Hippocampal formation (tissue), 2 donors: ENCODE measurements at regions not wholly inside any gene's neighbourhood (a gene's known extent, or its start where the extent isn't known, plus 50 kb on each side); places are given as distances from the start of the nearest gene placed in this dataset.
"Not testable (repeated sequence)": the region's sequence is repeated elsewhere in the genome, so short reads cannot be mapped to it uniquely, and the experiment has no call there.

Experiments
- DNase-seq, 2 donors: peaks; one replicate each; lab custom pipeline; 2025; lab: John Stamatoyannopoulos, UW

DNA sequence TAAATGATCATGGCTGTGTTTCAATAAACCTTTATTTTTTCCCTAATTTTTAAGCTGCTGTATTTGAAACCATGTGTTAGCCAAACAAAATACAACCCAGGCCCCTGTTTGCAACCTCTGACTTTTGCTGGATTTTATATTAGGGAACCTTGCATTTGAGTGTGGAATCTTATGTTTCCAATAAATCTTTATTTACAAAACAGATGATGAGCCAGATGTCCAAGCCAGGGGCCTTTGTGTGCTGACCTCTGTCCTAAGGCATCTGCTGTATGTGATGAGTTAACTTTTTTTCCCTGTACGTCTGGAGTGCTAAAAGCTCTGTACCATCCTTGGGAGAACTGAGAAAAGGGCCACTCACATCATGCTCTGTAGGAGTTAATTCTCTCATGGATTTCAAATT lies 162.9 kb downstream of the TRIB2 start:
- DNase-seq: no peak

DNA sequence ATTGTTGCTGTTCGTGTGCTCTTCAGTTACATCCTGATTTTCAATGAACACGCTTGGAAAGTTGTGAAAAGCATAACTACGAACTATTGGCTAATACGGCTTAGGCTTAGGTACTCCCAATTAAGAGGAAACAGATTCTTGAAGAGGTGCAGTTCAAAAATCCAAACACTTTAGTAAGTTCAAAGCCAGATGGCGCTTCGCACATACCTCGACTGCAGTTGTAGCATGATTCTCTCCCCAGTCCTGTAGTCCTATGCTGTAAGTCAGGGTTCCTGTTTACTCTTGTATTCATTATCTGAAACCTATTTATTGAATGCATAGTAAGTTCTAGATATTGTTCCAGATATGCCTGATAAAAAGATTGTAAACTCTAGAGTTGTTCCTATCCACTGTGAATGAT lies 165.2 kb downstream of the TRIB2 start:
- DNase-seq: no peak

DNA sequence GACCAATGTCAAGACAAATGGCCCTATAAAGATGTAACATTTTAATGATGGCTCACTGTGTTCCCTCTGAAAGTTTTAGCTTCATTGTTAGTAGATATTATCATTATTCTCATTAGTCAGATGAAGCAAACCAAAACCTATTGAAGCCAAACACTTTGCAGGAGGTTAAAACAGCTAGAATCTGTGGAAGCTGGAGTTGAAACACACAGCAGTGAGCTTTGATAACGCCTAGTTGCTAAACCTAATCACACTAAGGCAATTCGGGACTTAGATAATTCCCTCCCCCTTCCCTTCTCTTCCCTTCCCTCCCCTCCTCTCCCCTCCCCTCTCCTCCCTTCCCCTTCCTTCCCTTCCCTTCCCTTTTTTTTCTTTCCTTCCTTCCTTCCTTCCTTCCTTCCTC lies 165.7 kb downstream of the TRIB2 start:
- DNase-seq: no peak

DNA sequence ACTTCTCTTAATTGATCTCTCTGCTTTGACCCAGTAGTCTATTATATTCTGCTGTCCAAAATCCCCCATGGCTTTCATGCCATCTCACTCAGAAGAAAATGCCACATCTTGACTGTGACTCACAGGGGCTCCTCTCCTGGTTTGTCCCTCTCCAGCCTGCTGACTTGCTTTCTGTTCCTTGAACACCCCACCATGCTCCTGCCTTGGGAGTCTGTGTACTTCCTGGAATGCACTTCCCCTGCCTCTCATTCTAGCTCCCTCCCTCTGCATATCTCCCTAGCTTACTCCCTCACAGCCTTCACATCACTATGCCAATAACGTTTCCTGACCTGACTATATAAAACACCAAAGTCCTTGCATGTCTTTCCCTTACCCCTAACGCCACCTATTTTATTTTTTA lies 167.2 kb downstream of the TRIB2 start:
- no peak for DNase-seq

DNA sequence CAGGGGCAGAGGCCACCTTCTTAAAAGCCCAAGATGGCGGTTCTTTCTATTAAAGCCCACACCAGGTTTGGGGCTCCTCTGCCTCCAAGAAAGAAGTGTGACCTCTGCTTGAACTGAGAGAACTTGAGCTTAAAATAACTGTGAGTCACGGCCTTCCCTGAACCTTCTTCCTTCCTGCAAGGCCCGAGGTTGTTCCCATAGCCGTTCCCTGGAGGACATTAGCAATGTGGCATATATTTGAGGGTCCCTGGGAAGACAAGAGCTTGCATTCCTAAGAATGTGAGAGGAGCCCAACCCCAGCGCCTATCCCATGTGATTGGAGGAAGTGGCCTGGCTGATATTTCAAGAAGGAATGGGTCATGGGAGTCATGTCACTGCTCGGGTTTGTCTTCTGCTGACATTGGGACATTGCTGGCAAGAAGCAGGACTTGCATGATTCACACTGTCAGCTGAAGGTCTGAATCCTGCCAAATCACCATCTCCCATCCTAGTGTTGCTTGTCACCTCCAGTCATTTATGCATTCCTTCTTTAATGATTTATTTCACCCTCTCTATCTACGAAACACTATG lies 168.1 kb downstream of the TRIB2 start:
- no peak for DNase-seq

DNA sequence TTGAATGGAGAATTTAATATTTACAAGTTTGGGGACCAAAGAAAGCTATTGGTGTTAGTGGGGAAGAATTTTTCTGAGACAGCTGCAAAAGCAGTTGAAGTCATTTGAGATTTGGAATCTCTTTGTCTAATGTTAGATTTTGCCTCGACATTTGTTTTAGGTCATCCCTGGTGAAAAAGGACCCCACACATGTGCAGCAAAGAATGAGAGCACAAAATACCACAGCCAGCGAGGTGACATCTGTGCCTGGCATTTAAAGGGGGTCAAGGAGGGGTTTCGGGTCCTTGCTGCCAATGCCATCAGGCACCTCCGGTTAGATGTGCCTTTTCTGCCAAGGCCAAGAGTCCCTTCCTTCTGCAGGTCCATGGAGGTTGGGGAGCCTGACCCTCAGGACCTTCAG lies 173.3 kb downstream of the TRIB2 start:
- no peak for DNase-seq

DNA sequence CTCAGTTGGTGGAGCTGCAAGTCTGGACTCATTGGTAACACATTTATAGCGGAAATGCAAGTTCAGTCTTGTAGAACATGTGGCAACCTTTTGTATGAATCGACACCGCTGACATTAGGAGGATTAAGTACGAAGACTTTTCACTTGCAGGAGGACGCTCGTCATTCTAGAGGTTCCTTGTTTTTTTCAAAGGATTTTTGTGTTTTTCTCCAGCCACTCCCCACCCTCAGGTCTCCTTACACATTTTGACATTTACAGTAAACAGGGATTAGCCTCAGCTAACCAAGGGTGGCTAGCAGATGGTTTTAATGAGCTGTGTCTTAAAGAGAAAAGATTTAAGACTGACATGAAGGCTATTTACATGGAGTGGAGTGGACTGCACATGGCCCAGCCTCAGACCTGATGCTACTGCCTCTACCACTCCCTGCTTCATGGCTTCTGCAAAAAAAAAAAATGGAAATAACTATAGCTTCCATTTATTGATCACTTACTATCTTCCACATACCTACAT lies 173.8 kb downstream of the TRIB2 start:
- DNase-seq: no peak

DNA sequence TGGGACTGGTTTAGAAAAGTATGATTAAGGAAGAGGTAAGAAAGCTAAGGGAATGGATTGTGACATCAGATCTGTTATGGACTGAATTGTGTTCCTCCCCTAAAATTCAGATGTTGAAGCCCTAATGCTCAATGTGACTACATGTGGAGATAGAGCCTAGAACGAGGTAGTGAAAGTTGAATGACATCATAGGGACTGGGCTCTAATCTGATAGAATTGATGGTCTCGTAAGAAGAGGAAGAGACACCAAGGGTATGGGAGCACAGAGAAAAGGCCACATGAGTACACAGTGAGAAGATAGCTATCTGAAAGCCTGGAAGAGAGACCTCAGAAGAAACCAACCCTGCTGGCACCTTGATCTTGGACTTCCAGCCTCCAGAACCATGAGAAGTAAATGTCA lies 178.3 kb downstream of the TRIB2 start:
- DNase-seq: no peak

DNA sequence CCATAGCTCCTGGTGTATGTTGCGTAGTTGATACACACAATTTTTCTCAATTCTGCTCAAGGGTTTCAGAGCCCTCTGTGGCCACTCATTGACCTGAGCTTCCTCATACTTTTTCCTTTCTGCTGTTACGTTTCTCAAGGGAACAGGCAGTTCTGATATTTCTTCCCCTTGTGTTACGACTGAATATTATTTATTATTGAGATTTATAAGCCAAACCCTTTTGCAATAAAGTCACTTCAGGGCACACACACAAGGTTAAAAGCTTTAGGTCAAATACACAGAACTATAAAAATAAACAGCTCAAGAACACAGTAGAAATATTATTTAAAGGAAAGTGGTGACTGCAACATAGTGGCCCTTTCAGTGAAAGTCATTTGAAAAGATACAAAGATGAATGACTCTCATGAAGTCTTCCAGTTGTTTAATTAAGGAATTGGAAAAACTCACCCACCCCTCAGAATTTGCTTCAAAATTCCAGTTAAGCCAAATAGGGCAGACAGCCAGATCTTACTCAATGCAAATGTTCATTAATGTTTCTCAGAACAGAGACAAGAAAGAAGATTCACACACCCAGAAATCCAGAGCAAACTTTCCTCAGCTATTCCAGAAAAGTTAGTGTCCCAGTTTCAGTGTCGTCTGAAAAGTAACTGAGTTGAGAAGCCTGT lies 179.7 kb downstream of the TRIB2 start:
- no peak for DNase-seq

DNA sequence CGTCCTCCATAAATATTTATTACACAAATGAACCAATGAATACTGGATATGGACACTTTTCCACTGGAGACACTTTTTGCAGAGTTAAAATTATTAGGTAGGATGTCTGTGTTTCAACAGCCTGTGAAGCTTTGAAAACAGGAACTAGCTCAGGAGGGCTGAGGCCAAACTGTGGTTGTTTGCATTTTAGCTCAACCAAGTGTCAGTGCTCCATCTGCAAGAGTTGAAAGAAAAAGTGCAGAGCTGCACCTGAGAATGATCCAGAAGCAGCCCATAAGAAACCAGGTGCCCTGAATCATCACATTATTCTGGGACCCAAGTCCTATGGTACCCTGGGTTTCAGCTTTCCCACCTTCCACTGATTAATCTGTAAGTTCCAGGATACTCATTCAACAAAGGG lies 180.4 kb downstream of the TRIB2 start:
- DNase-seq: no peak

DNA sequence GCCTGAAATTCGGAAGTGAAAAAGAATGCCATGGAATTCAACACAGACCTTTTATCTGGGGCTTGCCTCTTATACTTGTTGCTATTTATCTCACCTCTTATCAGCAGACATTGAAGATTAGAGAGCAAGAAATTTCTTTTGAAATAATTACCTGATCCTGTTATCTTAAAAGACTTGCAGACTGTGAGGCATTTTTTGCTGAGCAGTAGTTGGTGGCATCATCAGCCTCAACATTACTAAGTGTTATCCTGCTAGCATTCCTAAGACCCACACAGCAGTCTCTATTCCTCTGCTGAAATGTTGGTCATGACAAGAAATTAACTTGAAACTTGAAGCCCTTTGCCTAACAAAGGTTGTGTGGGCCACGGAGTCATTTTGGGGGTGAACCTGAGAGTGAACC lies 186.5 kb downstream of the TRIB2 start:
- DNase-seq: no peak

DNA sequence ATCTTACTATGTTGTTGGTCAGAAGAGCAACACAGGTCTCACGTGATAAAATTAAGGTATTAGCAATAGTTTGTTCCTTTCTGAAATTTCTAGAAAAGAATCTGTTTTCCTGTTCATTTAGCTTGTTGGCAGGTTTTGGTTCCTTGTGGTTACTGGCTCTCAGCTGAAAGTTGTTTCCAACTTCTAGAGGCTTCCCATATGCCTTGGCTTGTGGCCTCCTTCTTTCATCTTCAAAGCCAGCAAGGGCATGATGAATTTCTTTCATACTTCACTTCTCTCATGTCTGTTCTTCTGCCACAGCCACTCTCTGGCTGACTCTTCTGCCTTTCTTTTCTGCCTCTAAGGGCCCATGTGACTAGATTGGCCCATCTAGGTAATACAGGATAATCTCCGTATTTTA lies 193.7 kb downstream of the TRIB2 start:
- DNase-seq: no peak

DNA sequence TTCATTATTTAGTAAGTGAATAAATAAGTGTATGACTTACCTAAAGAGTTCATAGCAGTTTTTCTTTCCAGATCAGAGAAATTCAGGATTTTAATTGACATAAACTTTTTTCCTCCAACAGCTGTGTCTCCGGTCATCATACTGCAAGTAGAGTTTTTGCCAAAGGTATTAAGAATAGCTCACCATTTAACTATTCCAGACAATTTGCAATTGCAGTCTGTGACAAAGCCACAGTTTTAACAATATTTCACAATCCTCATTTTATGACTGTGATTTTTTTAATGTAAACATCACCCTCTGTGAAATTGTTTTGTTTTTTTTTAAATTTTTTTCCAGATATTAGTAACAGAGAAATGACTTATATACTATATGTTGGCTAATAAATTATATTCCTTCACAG lies 199.1 kb downstream of the TRIB2 start:
- DNase-seq: no peak

DNA sequence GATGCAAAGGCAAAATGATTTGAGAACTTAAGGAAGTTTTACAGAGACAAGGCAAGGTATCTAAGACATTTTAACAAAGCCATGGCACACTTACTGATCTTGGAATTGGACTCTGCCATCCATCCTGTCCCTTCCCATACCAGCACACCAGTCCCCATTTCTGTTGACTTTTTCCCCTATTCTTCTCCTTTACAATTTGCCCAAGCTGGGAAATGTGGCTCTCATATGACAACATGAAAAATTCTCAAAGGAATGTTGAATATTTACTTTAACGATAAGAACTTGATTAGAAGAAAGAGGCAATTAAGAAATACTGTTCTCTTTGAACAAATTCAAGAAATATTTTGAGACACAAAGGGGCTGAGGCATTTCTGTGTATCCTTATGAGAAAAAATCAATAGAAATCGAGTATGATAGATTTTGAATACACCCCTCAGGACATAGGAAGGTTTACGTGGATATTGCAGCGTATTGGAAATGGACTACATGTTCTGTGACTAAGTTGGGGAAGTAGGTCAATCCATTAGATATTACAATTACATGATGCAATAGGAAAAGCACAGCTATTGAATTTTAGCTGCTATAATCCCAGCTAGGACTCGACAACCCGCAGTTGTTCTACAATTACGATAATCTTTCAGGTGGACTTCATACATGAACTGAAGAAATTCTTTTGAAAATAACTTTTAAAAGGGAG lies 201.6 kb downstream of the TRIB2 start:
- no peak for DNase-seq

DNA sequence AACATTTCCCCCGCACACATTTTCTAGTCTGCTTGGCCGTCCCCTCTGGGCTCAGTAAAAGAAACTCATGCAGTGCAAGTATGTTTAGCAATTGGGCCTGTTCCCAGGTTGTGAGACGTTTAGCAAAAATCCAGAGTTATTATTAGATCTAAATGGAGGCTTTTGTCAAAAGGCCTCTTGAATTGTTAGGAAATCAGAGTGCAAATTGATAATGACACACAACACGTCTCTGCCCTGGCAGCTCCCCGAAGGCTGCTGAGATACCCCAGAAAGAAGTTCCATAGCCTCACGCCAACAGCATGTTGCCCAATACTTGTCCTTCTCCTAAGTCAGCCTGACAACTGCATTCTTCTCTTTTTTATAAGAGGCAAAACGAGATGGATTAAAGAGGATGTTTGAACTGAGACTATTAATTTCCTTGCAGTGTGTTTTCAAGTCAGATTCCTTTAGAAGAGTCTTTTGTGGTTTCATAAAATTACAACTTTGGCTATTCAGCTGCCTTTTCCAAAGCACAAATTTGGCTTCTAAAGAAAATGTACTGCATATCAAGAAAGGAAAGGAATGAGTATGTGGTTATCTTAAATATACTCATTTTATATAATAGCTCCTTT lies 202.2 kb downstream of the TRIB2 start:
- peak in 1 of 2 donors; percentile 15 for DNase-seq

DNA sequence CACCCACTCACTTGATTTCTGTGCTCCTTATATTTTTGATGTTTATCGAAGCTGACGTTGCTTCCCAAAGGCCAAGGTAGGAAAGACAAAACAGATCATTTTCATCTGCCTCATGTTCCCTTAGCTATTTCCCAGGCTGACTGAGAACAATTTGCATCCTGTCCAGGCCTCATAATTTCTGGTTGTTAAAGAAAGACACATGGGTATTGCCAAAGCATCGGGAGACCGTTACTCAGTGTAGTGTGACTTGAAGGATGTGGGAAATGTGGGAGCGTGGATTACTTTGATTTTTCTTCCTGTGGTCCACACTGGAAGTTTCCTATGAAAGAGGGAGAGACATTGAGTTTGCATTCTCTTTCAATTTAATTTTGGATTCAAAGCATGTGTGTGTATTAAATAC lies 204.6 kb downstream of the TRIB2 start:
- no peak for DNase-seq

DNA sequence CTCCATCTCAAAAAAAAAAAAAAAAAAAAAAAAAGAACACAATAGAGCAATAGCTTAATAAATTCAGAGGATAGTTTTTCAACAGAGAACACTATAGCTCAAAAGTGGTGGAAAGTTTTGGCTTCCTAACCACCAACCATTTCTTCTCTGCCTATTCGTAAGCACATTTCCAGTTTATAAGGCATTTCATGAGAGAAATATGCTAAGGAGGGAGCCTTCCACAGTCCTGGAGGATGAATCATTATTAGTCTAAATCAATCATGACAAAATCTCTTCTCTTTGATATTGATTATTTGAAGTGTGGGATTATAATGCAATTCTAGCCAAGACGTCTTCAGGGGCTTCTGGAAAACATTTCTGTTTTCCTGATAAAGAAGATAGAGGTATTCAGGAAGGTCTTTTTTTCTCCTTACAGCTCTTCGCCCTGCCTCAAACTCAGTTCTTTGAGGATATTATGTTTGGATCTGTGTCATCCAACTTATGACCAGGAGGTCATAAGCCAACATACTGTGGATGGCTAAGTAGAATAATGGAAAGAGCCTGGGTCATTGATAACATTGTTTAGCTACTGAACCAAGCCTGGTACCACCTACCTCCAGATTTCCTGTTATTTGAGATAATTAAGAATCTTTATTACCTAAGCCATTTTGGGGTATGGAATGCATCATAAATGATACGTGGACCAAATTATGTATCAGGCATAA lies 207.3 kb downstream of the TRIB2 start:
- no peak for DNase-seq

DNA sequence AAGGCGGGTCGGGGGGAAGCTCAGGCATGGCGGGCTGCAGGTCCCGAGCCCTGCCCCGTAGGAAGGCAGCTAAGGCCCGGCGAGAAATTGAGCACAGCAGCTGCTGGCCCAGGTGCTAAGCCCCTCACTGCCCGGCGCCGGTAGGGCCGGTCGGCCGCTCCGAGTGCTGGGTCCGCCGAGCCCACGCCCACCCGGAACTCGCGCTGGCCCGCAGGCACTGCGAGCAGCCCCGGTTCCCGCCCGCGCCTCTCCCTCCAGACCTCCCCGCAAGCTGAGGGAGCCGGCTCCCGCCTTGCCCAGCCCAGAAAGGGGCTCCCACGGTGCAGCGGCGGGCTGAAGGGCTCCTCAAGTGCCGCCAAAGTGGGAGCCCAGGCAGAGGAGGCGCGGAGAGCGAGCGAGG lies 209.9 kb downstream of the TRIB2 start:
- not testable (repeated sequence) for DNase-seq

DNA sequence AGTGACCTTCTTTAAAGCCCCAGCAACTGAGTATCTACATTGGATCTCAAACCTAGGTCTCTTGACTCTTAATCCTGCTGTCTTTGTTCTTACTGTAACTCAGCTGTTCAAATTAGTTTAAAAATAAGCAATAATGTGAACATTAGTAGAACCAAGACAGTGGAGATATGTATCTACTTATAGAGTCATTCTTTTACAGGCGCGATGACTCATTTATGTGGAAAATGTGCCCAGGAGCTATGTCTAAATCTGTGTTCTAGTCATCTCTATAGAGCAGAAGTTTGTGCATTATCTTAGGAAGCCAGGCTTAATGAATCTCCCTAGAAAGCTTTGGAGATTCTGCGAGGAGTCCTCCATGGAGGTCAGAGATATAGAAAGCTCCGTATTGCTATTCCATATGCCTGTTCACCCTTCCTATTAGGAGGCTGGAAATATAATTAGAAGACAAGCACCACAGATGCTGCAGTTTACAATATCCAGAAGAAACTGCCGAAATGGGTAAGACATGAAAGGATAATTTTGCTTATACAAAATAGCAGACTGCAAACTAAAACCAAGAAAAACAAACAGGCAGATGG lies 211.6 kb downstream of the TRIB2 start:
- peak in 1 of 2 donors; percentile 7 for DNase-seq

DNA sequence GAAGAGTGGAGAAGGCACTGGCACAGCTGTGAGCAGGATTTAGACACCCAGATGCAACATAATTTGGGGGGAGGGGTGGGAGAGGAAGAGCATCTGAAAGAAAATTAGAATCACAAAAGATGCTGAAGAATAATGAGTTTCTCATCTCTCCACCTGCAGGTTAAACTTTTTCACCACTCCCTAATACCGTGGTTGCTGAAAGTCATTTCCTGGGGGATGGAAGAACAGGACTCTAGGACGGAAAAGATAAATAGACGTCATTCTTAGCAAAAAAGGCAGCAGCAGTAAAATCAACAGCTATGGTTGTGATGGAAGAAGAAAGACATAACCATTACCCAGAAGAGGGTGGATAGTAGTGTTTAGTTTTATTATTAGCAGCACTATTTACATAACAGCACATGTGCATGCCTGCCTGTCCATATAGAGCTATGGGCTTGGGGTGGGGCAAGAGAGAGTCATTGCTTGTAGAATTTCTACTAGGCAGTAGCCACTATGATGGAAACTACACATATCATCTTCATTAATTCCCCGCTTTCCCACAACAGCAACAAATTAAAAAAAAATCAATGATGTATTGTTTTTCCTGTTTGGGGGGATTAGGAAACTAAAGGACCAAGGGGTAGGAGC lies 212.2 kb downstream of the TRIB2 start:
- no peak for DNase-seq

DNA sequence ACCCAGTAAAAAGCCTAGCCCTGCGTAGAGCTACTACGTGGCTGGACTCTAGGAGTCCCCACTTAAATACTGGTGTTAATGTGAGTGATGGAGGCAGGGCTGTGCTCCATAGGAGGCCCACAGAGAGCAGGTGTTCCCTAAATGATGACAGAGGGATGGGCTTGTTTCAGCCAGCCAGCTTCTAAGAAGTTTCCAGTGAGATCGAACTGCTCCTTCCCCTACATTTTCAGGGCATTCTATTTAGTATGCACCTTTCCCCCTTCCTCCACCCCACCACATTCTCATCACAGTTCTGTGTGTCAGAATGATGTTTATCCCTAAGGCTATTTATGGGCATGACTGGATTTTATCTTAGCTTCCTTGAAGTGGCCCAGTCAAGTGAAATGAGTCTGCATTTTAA lies 213.0 kb downstream of the TRIB2 start:
- no peak for DNase-seq

DNA sequence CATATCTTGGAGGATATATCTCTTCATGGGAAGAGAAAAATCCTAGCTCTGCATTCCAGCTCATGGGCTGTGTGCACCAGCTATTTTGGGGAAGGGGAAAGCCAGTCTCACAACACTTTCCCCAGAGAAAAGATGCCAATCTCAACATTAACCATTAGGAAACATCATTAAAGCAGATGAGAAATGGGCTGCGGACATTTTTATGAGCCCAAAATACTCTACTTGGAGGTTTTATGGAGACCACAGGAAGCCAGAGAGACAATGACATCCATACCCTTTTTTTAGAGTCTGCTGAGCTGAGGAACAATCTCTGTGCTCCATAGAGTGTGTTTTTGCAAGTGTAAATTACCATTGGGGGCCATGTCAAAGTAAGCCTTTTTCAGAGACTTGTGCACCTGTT lies 213.7 kb downstream of the TRIB2 start:
- DNase-seq: no peak
